PFSK-1 (cell line): ENCODE measurements at regions not wholly inside any gene's neighbourhood (a gene's known extent, or its start where the extent isn't known, plus 50 kb on each side); places are given as distances from the start of the nearest gene placed in this dataset.

Experiments
- FOXP2 ChIP-seq: optimal IDR thresholded peaks from 2 replicates; pipeline ENCODE3; 2011; ENCODE audit warnings: borderline replicate concordance, control low read depth, inconsistent platforms; ENCODE audit not compliant: insufficient read depth; ENCODE audit errors: extremely low read length, extremely low read depth
- POLR2AphosphoS5 ChIP-seq: IDR thresholded peaks from 2 replicates; pipeline ENCODE4 v1.6.1; 2012; ENCODE audit warnings: low read depth, mild to moderate bottlenecking, control low read depth, low read length, moderate library complexity
- REST ChIP-seq, 2 experiments: IDR thresholded peaks; 2 replicates each; pipeline versions ENCODE4 v1.6.1 to v1.8.0; 2011 to 2012; ENCODE audit warnings: low read depth in 2 of 2, low read length in 2 of 2, control low read depth in 1 of 2, inconsistent platforms in 1 of 2, mild to moderate bottlenecking in 1 of 2, moderate library complexity in 1 of 2; ENCODE audit not compliant: insufficient read depth in 1 of 2
- SIN3A ChIP-seq: IDR thresholded peaks from 2 replicates; pipeline ENCODE4 v1.6.1; 2012; ENCODE audit warnings: mild to moderate bottlenecking, low read length, moderate library complexity, borderline replicate concordance; ENCODE audit not compliant: insufficient read depth
- TAF1 ChIP-seq: IDR thresholded peaks from 2 replicates; pipeline ENCODE4 v1.6.1; 2012; ENCODE audit warnings: low read length, control low read depth, borderline replicate concordance; ENCODE audit not compliant: insufficient read depth

GRCh38 chr10:8534891-8535290 lies 480.4 kb downstream of the GATA3 start:
- no peak for TF ChIP-seq POLR2AphosphoS5
- TF ChIP-seq SIN3A: no peak
- TF ChIP-seq REST (IDR thresholded peaks at IDR 0.05; ENCODE audit: insufficient read depth in 1 of 2, low read depth in 2 of 2, low read length in 2 of 2): no peak
- no peak for TF ChIP-seq TAF1
- TF ChIP-seq FOXP2: no peak

- no peak for TF ChIP-seq FOXP2
- no peak for TF ChIP-seq SIN3A
- no peak for TF ChIP-seq TAF1
- TF ChIP-seq POLR2AphosphoS5: no peak
- no peak for TF ChIP-seq REST (IDR thresholded peaks at IDR 0.05; ENCODE audit: insufficient read depth in 1 of 2, low read depth in 2 of 2, low read length in 2 of 2)
Observed at GRCh38 chr10:8539056-8539455, 484.6 kb downstream of the GATA3 start.

- TF ChIP-seq SIN3A (no peak), FOXP2 (no peak)
Observed at GRCh38 chr10:8543361-8544056, 489.0 kb downstream of the GATA3 start.

GRCh38 chr10:8544057-8544380 lies 489.5 kb downstream of the GATA3 start:
- no peak for TF ChIP-seq POLR2AphosphoS5
- no peak for TF ChIP-seq SIN3A
- no peak for TF ChIP-seq TAF1
- no peak for TF ChIP-seq FOXP2
- no peak for TF ChIP-seq REST (IDR thresholded peaks at IDR 0.05; ENCODE audit: insufficient read depth in 1 of 2, low read depth in 2 of 2, low read length in 2 of 2)

GRCh38 chr10:8544500-8544899 lies 490.0 kb downstream of the GATA3 start:
- TF ChIP-seq TAF1 (no peak), FOXP2 (no peak), REST (IDR thresholded peaks at IDR 0.05; ENCODE audit: insufficient read depth in 1 of 2, low read depth in 2 of 2, low read length in 2 of 2) (no peak), SIN3A (no peak), POLR2AphosphoS5 (no peak)
